Endodermal cell (in vitro differentiated cells): ENCODE measurements at regions not wholly inside any gene's neighbourhood (a gene's known extent, or its start where the extent isn't known, plus 50 kb on each side); places are given as distances from the start of the nearest gene placed in this dataset.

ENCODE experiments used
- DNase-seq: peaks from one replicate; pipeline ENCODE4 v3.0.0-alpha.2; 2017
- H3K27ac ChIP-seq: 2 replicates; pipeline ENCODE4 v1.5.1; 2013; ENCODE audit warnings: mild to moderate bottlenecking, low read depth, low read length, moderate library complexity
- H3K27me3 ChIP-seq: 2 replicates; pipeline ENCODE4 v1.6.1; 2013; ENCODE audit warnings: mild to moderate bottlenecking, low read length, moderate library complexity; ENCODE audit not compliant: insufficient read depth, control insufficient read depth, poor library complexity, severe bottlenecking
- H3K36me3 ChIP-seq: 2 replicates; pipeline ENCODE4 v1.7.0; 2013; ENCODE audit warnings: mild to moderate bottlenecking, low read length, moderate library complexity; ENCODE audit not compliant: control insufficient read depth, insufficient read depth
- H3K4me1 ChIP-seq: one replicate; pipeline ENCODE4 v1.7.0; 2013; ENCODE audit warnings: low read length; ENCODE audit not compliant: control insufficient read depth, insufficient read depth
- H3K4me3 ChIP-seq: 2 replicates; pipeline ENCODE4 v1.5.1; 2013; ENCODE audit warnings: mild to moderate bottlenecking, low read length, moderate library complexity
- H3K9ac ChIP-seq: 2 replicates; pipeline ENCODE4 v1.6.1; 2013; ENCODE audit warnings: mild to moderate bottlenecking, low read length, moderate library complexity; ENCODE audit not compliant: poor library complexity, severe bottlenecking; ENCODE audit errors: extremely low read depth
- H3K9me3 ChIP-seq: 2 replicates; pipeline ENCODE4 v1.6.1; 2013; ENCODE audit warnings: mild to moderate bottlenecking, low read length, moderate library complexity; ENCODE audit not compliant: control insufficient read depth
- H3K27ac Mint-ChIP-seq: 2 replicates; pipeline ENCODE4 v1.8.0; 2020; ENCODE audit warnings: mixed read lengths
- H3K27me3 Mint-ChIP-seq: 2 replicates; pipeline ENCODE4 v1.8.0; 2021; ENCODE audit warnings: mild to moderate bottlenecking, mixed read lengths; ENCODE audit not compliant: insufficient read depth
- H3K36me3 Mint-ChIP-seq: 2 replicates; pipeline ENCODE4 v1.8.0; 2020; ENCODE audit warnings: low read depth, mixed read lengths
- H3K4me1 Mint-ChIP-seq: 2 replicates; pipeline ENCODE4 v1.8.0; 2020; ENCODE audit warnings: mixed read lengths
- H3K4me3 Mint-ChIP-seq: 2 replicates; pipeline ENCODE4 v1.8.0; 2020; ENCODE audit warnings: mild to moderate bottlenecking, moderate library complexity, mixed read lengths
- H3K9me3 Mint-ChIP-seq: 2 replicates; pipeline ENCODE4 v1.8.0; 2020; ENCODE audit warnings: mild to moderate bottlenecking, mixed read lengths
- WGBS, 2 experiments: methylation state at CpG; one replicate each; pipeline versions ENCODE4 v1.1.5 to v1.1.7; 2013; ENCODE audit warnings: missing lambda C conversion rate in 2 of 2, mixed read lengths in 1 of 2; ENCODE audit not compliant: insufficient coverage in 1 of 2, insufficient read length in 1 of 2; 5-methylcytosine and 5-hydroxymethylcytosine counted together
- TF ChIP-seq, protein P1 (sequence below): fragments of 200-600 bp; sonication (generic); conservative IDR thresholded peaks from 2 replicates; pipeline ENCODE4 v1.5.0; 2021; ENCODE audit warnings: antibody characterized with exemption, mild to moderate bottlenecking

DNA sequence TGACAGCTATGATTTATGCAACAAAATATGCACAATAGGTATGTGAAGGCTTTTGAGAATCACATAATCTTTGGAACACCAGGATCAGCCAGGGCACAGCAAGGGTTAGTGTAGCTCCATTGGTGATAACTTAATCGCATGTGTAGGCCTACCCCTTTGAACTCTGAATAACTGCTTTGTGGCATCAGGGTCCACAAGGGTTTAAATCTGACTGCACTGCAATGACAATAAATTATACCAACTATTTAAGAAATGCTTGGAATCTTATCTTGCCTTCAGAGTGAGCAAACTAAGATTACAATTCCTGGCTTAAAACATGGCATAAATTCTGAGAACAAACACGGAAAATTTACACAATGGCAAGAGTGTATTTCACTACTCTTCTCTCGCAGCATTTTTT lies 245.8 kb downstream of the FBXO8 start:
- peaks cover 13% of the 10 kb centered on the region for H3K4me1 Mint-ChIP-seq
- H3K4me3 Mint-ChIP-seq, result no peak overlapping the region
- H3K27me3 Mint-ChIP-seq, result peaks cover under 1% of the 10 kb centered on the region
- TF ChIP-seq, protein P1, sequence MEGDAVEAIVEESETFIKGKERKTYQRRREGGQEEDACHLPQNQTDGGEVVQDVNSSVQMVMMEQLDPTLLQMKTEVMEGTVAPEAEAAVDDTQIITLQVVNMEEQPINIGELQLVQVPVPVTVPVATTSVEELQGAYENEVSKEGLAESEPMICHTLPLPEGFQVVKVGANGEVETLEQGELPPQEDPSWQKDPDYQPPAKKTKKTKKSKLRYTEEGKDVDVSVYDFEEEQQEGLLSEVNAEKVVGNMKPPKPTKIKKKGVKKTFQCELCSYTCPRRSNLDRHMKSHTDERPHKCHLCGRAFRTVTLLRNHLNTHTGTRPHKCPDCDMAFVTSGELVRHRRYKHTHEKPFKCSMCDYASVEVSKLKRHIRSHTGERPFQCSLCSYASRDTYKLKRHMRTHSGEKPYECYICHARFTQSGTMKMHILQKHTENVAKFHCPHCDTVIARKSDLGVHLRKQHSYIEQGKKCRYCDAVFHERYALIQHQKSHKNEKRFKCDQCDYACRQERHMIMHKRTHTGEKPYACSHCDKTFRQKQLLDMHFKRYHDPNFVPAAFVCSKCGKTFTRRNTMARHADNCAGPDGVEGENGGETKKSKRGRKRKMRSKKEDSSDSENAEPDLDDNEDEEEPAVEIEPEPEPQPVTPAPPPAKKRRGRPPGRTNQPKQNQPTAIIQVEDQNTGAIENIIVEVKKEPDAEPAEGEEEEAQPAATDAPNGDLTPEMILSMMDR, result no peak
- Histone ChIP-seq H3K27me3 (no peaks in the 10 kb centered on the region), H3K36me3 (no peaks in the 10 kb centered on the region), H3K4me1 (no peaks in the 10 kb centered on the region), H3K9ac (no peak overlapping the region), H3K4me3 (no peak overlapping the region), H3K27ac (no peak overlapping the region), H3K9me3 (no peaks in the 10 kb centered on the region)
- no peaks in the 10 kb centered on the region for H3K9me3 Mint-ChIP-seq
- DNase-seq, result no peak
- H3K36me3 Mint-ChIP-seq, result no peaks in the 10 kb centered on the region
- no peak overlapping the region for H3K27ac Mint-ChIP-seq
- 69 to 91% methylated on average over 2 to 3 of the region's 3 CpGs for WGBS, 2 experiments

DNA sequence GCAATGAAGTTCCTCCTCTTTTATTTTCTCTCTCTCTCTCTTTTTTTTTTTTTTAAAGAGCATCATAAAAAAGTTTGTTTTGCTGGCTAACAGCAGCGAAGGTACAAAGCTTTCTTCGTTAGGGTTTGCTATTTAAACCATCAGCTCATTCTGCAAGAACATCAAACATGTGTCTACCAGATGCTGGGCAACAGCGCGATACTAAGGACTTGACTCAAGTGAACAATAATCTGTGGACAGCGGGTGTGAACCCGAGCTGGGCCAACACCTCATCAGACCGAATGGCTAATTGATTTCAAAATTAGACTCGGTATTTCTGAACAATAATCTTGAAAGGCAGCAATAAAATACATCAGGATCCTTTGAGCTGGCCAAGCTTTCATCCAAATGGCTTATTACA lies 246.4 kb downstream of the FBXO8 start:
- Mint-ChIP-seq H3K4me3 (no peak overlapping the region), H3K4me1 (peaks cover 12% of the 10 kb centered on the region), H3K27me3 (peaks cover under 1% of the 10 kb centered on the region), H3K27ac (no peak overlapping the region), H3K36me3 (no peaks in the 10 kb centered on the region), H3K9me3 (no peaks in the 10 kb centered on the region)
- no peak overlapping the region for H3K9ac ChIP-seq
- no peaks in the 10 kb centered on the region for H3K9me3 ChIP-seq
- 95% methylated on average over 8 of the region's 8 CpGs for WGBS, 2 experiments
- H3K4me1 ChIP-seq, result no peaks in the 10 kb centered on the region
- DNase-seq, result no peak
- H3K27me3 ChIP-seq, result no peaks in the 10 kb centered on the region
- no peak overlapping the region for H3K27ac ChIP-seq
- TF ChIP-seq, protein P1, result no peak
- no peak overlapping the region for H3K4me3 ChIP-seq
- no peaks in the 10 kb centered on the region for H3K36me3 ChIP-seq

GRCh38 chr4:174036576-174036975 lies 246.9 kb downstream of the FBXO8 start:
- Histone ChIP-seq H3K9me3 (no peaks in the 10 kb centered on the region), H3K4me1 (no peaks in the 10 kb centered on the region), H3K36me3 (no peaks in the 10 kb centered on the region), H3K4me3 (no peak overlapping the region), H3K9ac (no peak overlapping the region), H3K27ac (no peak overlapping the region), H3K27me3 (no peaks in the 10 kb centered on the region)
- DNase-seq, result no peak
- Mint-ChIP-seq H3K4me1 (peaks cover 7% of the 10 kb centered on the region), H3K27me3 (peaks cover 4% of the 10 kb centered on the region), H3K4me3 (no peak overlapping the region), H3K36me3 (no peaks in the 10 kb centered on the region), H3K27ac (no peak overlapping the region), H3K9me3 (no peaks in the 10 kb centered on the region)
- 97 to 100% methylated on average over 4 of the region's 4 CpGs for WGBS, 2 experiments
- TF ChIP-seq, protein P1, result no peak
